ENCODE measurements at regions not wholly inside any gene's neighbourhood (a gene's known extent, or its start where the extent isn't known, plus 50 kb on each side); places are given as distances from the start of the nearest gene placed in this dataset.
A peak's percentile ranks its signal among the peaks of the same experiment; 100 is the strongest.

GRCh38 chr16:20259541-20259940, 67.8 kb downstream of the GP2 start:
- no peak for ATAC-seq
- intact Hi-C loops (cut with DNase I) = no loop called here
- DNase-seq = no peak

GRCh38 chr16:20257234-20257633, 70.1 kb downstream of the GP2 start:
- ATAC-seq (no peak), DNase-seq (no peak)
- intact Hi-C loops (cut with DNase I) = no loop called here

DNA sequence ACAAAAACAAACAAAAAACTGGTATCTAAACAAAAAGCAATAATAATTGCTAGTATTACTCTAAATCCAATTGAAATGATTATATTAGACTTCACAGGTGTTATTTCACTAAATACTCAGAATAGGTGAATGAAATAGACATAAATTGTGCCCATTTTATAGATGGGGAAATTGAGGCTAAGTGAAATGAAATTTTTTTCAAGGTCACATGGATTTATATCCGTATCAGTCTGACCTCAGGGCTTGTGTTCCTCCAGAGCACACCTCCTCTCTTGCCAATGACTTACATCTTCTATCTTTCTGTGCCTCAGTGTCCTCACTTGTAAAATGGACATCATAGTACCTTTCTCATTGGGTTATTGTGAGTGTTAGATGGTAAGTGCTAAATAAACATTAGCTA, 72.3 kb downstream of the GP2 start:
- DNase-seq = no peak
- ATAC-seq = no peak
- intact Hi-C loops (cut with DNase I) = no loop called here

DNA sequence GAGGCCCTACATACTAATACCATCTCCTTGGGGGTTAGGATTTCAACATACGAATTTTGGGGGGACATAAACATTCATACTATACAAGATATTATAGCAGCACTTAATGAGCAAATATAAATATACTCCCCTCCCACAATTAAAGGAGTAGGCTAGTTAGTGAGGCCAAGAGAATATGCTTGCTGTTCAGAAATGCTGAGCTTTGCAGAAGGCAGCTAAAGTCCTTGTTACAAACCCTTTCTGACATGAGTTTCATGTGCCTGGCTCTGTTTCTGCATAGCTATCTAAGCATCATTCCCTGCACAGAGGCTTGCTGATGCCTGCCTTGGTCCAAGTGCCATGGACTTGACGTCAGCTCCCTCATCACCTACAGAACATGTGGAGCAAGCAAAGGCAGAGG, 73.5 kb downstream of the GP2 start:
- intact Hi-C loops (cut with DNase I) = no loop called here
- ATAC-seq = no peak
- DNase-seq = no peak

DNA sequence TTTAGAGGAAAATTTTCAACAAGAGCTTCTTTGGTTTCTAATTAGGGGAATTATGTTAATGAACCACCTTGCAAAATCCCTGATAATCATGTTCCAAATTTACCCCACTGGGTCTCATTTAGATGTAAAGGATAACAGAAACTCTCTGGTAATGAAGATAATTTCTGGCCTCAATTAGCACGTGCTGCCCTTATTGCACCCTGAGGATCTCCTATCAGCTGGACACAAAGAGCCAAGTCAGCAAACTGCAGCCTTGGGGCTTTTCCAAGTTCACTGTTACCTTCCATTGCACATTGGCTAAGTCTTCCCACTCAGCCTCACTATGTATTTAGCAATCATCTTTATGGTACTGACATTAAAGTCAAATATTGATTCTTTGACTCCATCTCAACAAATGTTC, 78.1 kb downstream of the GP2 start:
- ATAC-seq = no peak
- intact Hi-C loops (cut with DNase I) = no loop called here
- no peak for DNase-seq

DNA sequence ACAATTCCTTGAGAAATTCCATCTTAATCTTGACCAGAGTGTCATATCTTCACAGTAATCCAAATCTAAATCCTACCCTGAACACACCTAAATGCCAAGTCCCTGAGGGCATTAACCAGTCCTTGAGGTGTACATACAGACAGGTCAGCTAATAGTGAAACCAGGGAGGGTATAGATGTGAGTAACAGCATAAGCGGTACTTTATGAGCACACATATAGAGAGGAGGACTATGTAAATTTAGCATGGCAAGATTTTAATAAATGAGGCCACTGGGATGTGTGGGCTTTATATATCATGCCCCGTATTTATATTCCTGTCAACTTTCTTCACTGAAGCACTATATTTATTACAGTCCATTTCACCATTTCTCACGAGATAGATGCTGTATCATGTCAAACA, 80.2 kb downstream of the GP2 start:
- intact Hi-C loops (cut with DNase I) = no loop called here
- ATAC-seq (no peak), DNase-seq (no peak)

DNA sequence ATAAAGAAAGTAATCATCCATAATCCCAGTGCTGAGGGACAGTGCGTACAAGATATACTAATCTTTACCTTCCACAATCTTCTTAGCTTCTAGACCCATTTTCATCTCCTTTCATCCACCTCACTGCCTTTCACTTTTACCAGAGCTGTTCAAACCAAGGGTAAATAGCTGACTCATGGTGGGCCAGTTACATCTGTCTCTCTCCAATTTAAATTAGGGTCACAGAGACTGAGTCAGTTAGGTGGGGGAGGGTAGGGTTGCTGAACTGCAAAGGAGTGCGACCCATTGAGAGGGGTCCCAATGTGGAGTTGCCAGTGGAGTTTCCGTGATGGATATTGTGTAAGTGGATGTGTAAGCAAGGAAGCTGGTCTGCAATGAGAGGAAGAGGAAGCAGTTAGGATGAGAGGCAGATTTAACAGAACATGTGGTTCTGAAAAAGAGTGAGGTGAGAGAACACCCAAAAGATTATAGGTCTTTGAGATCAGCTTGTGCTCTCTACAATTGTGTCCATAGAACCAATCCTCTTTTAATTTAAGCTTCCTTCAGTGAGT, 83.5 kb downstream of the GP2 start:
- intact Hi-C loops (cut with DNase I) = no loop called here
- DNase-seq (no peak), ATAC-seq (no peak)

- intact Hi-C loops (cut with DNase I) = no loop called here
- DNase-seq (no peak), ATAC-seq (no peak)
These were observed 84.6 kb downstream of the GP2 start for GRCh38 chr16:20242568-20243255.

DNA sequence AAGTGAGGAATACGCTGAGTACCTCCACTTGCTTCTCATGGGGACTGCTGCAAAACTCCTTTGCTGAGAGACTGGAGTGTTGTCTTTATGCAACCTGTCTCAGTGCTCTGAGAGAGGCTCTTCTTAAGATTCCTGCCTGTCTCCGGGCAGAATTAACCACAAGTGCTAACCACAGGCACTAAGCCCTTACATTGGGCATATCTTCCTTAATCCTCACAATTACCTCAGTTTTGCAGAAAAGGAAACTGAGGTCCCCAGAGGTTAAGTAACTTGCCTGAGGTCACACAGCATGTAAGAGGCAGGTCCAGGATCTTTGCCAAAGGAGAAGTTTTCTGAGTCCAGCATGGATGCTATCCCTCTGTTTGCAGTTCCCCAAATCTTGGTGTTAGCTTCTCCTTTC, 86.0 kb downstream of the GP2 start:
- no peak for ATAC-seq
- intact Hi-C loops (cut with DNase I) = no loop called here
- DNase-seq = no peak

DNA sequence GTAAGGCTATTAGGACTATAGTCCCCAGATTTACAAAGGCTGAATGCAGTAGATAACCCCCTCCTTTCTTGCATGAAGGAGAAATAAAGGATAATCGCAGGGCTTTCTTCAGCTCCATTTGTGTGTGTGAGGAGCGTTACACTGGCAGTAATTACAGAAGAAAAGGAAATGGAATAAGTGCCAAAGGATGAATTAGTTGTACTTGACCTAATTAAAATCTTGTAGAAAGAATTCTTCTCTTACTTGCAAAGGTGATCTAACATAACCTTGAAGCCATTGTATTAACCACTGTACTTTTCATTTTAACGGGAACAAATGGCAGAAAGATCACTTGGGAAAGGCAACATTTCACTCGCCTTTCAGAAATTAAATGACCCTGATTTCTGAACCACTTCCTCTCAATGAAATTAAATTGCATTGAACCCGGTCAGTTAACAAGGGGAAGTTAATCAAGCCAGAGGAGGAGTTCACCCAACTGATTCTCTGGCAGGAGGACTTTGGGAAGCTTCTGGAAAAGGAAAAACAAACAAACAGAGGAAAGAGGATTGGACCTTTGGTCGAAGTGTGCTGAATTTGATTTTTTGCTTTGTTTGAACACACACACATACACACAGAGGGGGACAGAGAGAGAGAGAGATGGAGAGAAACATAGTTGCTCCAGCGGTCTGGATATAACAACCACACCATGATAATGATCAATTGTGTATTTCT, 90.6 kb downstream of the GP2 start:
- intact Hi-C loops (cut with DNase I) = no loop called here

GRCh38 chr16:20225228-20225733, 102.0 kb downstream of the GP2 start:
- intact Hi-C loops (cut with DNase I) = no loop called here
- ATAC-seq = no peak
- DNase-seq = no peak

More for the DNA sequence above, 90.6 kb downstream of the GP2 start:
- no peak for DNase-seq
- no peak for ATAC-seq

GRCh38 chr16:20221208-20221607, 106.1 kb downstream of the GP2 start:
- no peak for ATAC-seq
- no peak for DNase-seq

DNA sequence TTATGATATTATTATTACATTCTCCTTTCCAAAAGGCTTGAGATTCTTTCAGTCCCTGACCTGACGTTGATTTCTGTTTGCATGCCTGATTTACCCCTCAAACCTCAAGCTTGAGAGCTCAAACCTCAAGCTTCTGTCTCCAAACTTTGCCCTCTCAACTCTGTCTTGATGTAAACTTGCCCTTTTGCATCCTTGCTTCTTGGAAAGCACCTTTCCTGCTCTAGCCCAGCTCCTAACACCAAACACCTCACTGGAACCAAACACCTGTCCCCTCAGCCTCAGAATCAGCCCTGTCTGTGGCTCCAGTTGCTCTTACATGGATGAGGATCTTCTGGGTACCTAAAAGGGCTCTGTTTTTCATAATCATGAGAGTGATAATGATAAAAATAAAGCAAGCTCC, 109.2 kb downstream of the GP2 start:
- intact Hi-C loops (cut with DNase I) = no loop called here
- no peak for DNase-seq
- no peak for ATAC-seq

More at GRCh38 chr16:20221208-20221607, 106.1 kb downstream of the GP2 start:
- intact Hi-C loops (cut with DNase I) = no loop called here

- ATAC-seq (no peak), DNase-seq (peak; percentile 18)
- intact Hi-C loops (cut with DNase I) = no loop called here
These were observed 110.6 kb downstream of the GP2 start for GRCh38 chr16:20216591-20217217.

DNA sequence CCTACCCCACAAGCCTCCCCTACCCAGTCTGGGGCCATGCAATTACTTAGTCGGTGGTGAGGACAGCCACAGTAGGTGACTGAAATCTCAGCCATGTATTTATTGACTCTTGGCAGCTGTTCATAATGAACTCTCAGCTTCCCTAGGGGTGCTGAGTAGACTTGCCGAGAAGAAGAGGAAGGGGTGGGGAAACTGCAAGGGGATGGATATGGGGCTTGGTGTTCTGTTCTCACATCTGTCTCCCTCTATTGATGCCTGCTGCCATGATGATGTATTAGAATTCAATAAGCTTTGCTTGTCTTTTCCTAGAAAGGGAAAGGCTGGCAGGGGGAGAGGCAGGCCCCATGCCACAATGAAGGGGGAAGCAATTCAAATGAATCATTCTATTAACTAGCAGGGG, 112.9 kb downstream of the GP2 start:
- intact Hi-C loops (cut with DNase I) = no loop called here
- no peak for ATAC-seq
- no peak for DNase-seq

- ATAC-seq = no peak
- intact Hi-C loops (cut with DNase I) = no loop called here
- DNase-seq = no peak
These were observed 124.0 kb downstream of the GP2 start for GRCh38 chr16:20203272-20203671.

GRCh38 chr16:20202747-20203146, 124.6 kb downstream of the GP2 start:
- DNase-seq = no peak
- intact Hi-C loops (cut with DNase I) = no loop called here
- ATAC-seq = no peak

GRCh38 chr16:20192801-20193200, 119.1 kb upstream of the GPR139 start:
- intact Hi-C loops (cut with DNase I) = no loop called here
- no peak for DNase-seq
- no peak for ATAC-seq

GRCh38 chr16:20191566-20191965, 117.9 kb upstream of the GPR139 start:
- DNase-seq (no peak), ATAC-seq (no peak)
- intact Hi-C loops (cut with DNase I) = no loop called here

- ATAC-seq (no peak), DNase-seq (no peak)
- intact Hi-C loops (cut with DNase I) = no loop called here
These were observed 108.3 kb upstream of the GPR139 start for GRCh38 chr16:20181949-20182348.

Measured in left cardiac atrium (tissue), 4 donors.